ENCODE measurements at regions not wholly inside any gene's neighbourhood (a gene's known extent, or its start where the extent isn't known, plus 50 kb on each side); places are given as distances from the start of the nearest gene placed in this dataset.
A peak's percentile ranks its signal among the peaks of the same experiment; 100 is the strongest.

DNA sequence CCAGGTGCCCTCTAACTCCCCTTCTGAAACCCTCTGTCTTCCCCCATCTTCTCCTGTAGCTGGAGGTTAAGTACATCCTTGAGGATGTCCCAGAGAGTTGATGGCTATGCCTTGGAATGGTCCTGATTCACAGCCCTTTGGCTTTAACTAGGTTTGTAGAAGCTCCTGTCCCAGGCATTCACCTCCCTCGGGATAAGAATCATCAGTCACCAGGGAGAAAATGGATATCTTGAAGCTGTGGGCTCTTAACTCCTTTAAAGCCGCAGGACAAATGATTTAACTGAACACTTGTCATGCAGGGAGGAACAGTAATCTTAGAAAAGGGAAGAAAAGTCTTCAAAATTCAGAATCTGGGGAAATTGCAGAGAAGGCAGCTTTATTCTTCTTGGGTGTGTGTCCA lies 139.9 kb downstream of the PSAT1 start:
- DNase-seq (ENCODE audit: low read depth), result no peak
- H3K4me3 ChIP-seq (ENCODE audit: low read depth, low read length), result no peak overlapping the region
- TF ChIP-seq, protein P1, sequence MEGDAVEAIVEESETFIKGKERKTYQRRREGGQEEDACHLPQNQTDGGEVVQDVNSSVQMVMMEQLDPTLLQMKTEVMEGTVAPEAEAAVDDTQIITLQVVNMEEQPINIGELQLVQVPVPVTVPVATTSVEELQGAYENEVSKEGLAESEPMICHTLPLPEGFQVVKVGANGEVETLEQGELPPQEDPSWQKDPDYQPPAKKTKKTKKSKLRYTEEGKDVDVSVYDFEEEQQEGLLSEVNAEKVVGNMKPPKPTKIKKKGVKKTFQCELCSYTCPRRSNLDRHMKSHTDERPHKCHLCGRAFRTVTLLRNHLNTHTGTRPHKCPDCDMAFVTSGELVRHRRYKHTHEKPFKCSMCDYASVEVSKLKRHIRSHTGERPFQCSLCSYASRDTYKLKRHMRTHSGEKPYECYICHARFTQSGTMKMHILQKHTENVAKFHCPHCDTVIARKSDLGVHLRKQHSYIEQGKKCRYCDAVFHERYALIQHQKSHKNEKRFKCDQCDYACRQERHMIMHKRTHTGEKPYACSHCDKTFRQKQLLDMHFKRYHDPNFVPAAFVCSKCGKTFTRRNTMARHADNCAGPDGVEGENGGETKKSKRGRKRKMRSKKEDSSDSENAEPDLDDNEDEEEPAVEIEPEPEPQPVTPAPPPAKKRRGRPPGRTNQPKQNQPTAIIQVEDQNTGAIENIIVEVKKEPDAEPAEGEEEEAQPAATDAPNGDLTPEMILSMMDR (IDR thresholded peaks at IDR 0.05; ENCODE audit: low read depth, low read length, missing control alignments), result no peak
- in situ Hi-C loops (cut with HindIII; ENCODE audit: low sequenced_read_pairs), result no loop called here

DNA sequence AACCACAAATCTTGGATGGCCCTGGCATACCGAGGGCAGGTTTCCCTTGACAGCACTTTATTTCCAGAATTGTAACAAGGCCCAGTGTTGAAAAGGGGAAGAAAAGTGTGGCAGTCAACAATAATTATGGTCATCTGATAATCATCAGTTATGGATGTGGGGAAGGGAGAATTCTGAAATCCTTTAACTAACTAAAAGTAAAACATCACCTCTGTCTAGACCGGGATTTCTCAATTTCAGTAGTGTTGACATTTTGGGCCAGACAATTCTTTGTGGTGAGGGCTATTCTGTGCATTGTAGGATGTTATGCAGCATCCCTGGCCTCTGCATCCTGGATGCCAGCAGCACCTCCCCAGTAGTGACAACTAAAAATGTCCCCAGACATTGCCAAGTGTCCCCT lies 140.4 kb downstream of the PSAT1 start:
- H3K4me3 ChIP-seq (ENCODE audit: low read depth, low read length), result no peak overlapping the region
- no peak for DNase-seq (ENCODE audit: low read depth)
- in situ Hi-C loops (cut with HindIII; ENCODE audit: low sequenced_read_pairs), result no loop called here
- TF ChIP-seq, protein P1 (IDR thresholded peaks at IDR 0.05; ENCODE audit: low read depth, low read length, missing control alignments), result no peak

DNA sequence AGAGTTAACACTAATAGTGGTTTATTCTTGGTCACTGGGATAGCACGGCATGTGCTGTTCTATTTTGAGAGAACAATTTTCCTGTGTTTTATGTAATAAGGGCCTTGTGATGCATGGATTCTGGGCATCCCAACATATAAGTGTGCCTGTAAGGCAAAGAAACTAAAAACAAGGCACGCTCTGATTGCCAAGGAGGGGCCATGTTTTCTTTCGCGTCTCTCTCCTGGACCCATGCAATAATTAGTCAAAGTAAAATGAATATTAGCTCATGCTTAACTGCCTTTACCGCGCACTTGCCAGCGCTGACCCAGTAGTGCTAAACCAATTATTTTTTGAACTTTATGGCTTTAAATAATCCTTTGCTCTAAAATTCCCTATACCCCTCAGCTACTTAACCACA lies 140.9 kb downstream of the PSAT1 start:
- TF ChIP-seq, protein P1 (IDR thresholded peaks at IDR 0.05; ENCODE audit: low read depth, low read length, missing control alignments), result no peak
- in situ Hi-C loops (cut with HindIII; ENCODE audit: low sequenced_read_pairs), result no loop called here
- DNase-seq (ENCODE audit: low read depth), result no peak
- no peak overlapping the region for H3K4me3 ChIP-seq (ENCODE audit: low read depth, low read length)

DNA sequence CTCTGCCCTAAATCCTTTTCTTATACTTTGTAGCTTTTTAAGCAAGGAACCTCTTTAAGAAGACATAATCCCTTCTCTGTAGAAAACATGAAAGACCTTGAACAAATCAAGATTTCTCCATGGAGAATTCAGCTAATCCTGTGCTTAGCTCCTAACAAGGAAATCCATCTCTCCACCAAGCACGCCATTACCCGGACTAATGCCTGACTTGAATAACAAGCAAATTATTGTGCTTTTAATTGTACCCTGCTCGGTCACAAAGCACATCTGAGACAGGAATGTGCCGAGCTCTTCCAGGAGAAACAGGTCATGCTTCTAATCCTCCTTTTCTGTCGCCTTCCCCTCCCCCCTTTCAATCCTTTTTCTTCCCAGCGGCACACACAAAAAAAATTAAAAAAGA lies 141.3 kb downstream of the PSAT1 start:
- H3K4me3 ChIP-seq (ENCODE audit: low read depth, low read length), result no peak overlapping the region
- TF ChIP-seq, protein P1 (IDR thresholded peaks at IDR 0.05; ENCODE audit: low read depth, low read length, missing control alignments), result no peak
- in situ Hi-C loops (cut with HindIII; ENCODE audit: low sequenced_read_pairs), result no loop called here
- no peak for DNase-seq (ENCODE audit: low read depth)

DNA sequence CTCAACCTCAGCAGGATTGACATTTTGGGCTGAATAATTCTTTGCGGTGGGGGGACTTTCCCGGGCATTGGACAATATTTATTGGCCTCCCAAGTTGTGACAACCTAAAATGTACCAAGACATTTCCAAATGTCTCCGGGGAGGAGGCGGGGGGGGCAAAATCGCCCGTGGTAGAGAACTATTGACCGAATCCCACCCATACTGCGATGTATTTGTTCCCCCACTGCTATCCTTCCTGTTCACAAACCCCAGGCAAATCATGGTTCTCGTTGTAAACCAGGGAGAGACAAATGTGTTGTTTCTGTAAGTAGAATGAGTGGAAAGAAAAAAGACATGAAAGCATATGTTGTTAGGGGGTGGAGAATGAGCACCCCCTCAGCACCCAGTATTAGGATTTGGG lies 141.9 kb downstream of the PSAT1 start:
- in situ Hi-C loops (cut with HindIII; ENCODE audit: low sequenced_read_pairs), result no loop called here
- H3K4me3 ChIP-seq (ENCODE audit: low read depth, low read length), result no peak overlapping the region
- no peak for DNase-seq (ENCODE audit: low read depth)
- TF ChIP-seq, protein P1 (IDR thresholded peaks at IDR 0.05; ENCODE audit: low read depth, low read length, missing control alignments), result no peak

DNA sequence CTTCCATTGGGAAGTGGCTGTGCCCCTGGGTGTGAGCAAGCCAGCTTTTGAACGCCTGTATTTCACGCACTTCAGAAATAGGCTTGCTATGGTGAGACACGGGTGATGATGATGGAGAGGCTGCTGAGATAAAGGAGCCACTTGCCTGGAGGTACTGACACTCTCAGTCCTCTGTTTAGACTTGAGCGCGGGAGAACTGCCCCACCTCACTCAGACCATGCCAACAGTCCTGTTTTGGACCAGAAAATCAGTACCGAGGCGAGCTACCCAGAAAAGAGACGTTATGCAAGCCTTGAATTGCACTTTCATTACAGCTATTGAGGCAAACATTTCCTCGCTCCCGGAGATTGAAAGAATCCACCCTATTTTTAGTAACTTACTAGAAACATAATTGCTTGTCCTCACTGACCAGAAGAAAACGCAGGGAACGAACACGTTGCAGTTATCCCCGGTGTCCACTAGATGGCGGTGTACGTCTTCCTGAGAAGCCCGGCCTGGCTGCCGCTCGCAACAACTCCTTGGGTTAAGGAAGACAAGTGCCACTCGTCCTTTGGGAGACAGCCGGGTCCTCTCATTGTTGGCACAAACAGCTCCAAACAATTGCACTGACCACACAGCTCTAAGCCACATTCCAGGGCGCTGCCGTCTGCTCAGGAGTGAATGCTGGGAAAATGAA lies 142.4 kb downstream of the PSAT1 start:
- in situ Hi-C loops (cut with HindIII; ENCODE audit: low sequenced_read_pairs), result no loop called here
- TF ChIP-seq, protein P1 (IDR thresholded peaks at IDR 0.05; ENCODE audit: low read depth, low read length, missing control alignments), result peak; percentile 90

More for the DNA sequence above, 142.4 kb downstream of the PSAT1 start:
- peak; percentile 85 for DNase-seq (ENCODE audit: low read depth)
- peak overlapping the region; percentile 32 for H3K4me3 ChIP-seq (ENCODE audit: low read depth, low read length)
